ENCODE measurements at regions not wholly inside any gene's neighbourhood (a gene's known extent, or its start where the extent isn't known, plus 50 kb on each side); places are given as distances from the start of the nearest gene placed in this dataset.
"Not testable (repeated sequence)": the region's sequence is repeated elsewhere in the genome, so short reads cannot be mapped to it uniquely, and the experiment has no call there.

DNA sequence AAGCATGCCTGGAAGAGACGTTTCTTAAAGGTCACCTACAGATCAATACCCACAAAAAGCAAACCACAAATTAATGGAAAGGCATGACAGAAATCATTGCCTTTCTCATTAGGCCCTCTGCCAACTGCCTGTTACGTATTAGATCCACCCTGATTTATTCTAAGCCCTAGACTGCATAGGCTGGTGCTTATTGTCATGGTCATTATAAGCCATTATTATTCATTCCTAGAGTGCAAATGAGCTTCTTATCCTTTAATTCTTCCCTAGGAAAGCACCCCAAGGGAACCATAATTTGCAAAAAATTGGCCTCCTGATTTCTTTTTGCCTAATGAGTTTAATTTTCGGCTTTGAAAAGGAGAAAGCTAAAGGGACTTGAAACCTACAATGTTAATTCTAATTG lies 184.2 kb upstream of the GPRIN3 start:
- FAIRE-seq = no peak

DNA sequence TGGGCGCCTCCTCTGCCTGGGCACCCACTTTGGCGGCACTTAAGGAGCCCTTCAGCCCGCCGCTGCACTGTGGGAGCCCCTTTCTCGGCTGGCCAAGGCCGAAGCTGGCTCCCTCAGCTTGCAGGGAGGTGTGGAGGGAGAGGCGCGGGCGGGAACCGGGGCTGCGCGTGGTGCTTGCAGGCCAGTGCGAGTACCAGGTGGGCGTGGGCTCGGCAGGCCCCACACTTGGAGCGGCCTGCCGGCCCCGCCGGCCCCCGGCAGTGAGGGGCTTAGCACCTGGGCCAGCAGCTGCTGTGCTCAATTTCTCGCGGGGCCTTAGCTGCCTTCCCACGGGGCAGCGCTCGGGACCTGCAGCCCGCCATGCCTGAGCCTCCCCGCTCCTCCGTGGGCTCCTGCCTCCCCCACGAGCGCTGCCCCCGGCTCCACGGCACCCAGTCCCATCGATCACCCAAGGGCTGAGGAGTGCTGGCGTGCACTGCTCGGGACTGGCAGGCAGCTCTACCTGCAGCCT lies 182.4 kb upstream of the GPRIN3 start:
- not testable (repeated sequence) for FAIRE-seq

- FAIRE-seq = no peak
Observed at GRCh38 chr4:89489338-89489771, 181.8 kb upstream of the GPRIN3 start.

GRCh38 chr4:89488736-89489135 lies 181.1 kb upstream of the GPRIN3 start:
- no peak for FAIRE-seq

DNA sequence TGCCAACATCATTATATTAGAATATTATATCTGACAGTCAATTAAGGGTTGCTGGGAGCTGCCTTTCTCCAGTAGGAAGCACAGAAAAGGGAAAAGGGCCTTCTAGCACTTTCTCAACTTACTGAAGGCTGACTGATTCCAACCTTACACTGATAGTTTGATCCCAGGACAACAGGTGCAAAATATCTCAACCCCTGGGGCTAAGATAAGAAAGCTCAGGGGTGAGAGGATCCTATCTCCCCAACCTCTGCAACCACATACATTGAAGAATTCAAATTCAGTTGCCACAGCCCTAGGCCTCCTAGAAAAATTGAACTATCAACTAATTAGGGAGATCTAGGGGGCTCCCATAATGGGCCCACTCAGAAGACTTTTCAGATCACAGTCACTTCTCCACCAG lies 179.1 kb upstream of the GPRIN3 start:
- FAIRE-seq = no peak

GRCh38 chr4:89486042-89486441 lies 178.4 kb upstream of the GPRIN3 start:
- FAIRE-seq = no peak

GRCh38 chr4:89483833-89484232 lies 176.2 kb upstream of the GPRIN3 start:
- no peak for FAIRE-seq

- no peak for FAIRE-seq
Observed at GRCh38 chr4:89482926-89483595, 175.5 kb upstream of the GPRIN3 start.

- no peak for FAIRE-seq
Observed at GRCh38 chr4:89482251-89482650, 174.7 kb upstream of the GPRIN3 start.

GRCh38 chr4:89469930-89470375 lies 162.4 kb upstream of the GPRIN3 start:
- FAIRE-seq = no peak

DNA sequence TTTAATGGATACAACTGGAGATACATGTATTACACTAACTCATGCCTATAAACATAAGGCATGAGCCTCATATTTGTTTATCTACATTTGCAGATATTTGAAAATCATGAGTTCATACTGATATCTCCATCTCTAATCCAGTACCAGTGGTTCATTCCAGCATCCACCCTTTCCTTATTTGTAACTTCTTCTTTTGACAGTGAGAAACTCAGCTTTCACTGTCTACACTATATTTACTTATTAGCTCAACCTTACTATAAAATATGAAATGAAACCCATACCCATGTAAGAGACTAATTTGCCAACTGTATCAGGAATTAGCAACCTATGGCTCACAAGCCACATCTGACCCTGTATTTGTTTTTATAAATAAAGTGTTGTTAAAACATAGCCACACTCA lies 161.9 kb upstream of the GPRIN3 start:
- no peak for FAIRE-seq

- no peak for FAIRE-seq
Observed at GRCh38 chr4:89468602-89469001, 161.0 kb upstream of the GPRIN3 start.

DNA sequence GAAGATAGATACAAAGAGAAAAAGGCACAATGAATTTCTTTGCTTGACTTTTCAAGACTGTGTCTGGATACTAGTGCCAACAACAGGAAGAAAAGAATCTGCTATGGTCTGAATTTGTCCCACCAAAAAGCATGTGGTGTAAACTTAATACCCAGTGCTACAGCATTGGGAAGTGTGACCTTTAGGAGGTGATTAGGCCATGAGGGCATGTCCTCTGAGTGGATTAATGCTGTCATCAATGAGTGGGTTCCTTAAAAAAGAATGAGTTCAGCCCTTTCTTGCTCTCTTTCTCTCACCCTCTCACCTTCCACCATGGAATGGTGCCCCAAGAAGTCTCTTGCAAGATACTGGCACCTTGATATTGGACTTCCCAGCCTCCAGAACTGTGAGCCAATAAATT lies 155.7 kb upstream of the GPRIN3 start:
- FAIRE-seq = no peak

GRCh38 chr4:89447543-89447942 lies 139.9 kb upstream of the GPRIN3 start:
- no peak for FAIRE-seq

- FAIRE-seq = no peak
Observed at GRCh38 chr4:89446193-89446592, 138.6 kb upstream of the GPRIN3 start.

DNA sequence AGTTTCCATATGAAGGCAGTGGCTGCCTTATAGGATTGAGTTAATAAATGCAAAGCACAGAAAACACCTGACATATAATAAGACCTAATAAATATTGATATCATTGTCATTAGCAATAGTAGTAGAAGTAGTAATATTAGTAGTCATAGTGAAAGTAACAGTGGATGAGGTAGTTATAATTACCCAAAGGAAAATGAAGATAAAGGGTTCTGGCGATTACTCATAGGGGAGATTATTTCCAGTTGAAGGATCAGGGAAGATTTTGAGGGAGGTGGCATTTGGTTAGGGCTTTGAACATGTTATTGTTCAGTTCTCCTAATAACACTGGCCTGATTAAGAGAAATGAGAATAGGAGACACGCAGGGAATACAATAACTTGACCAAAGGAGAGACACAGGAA lies 131.9 kb upstream of the GPRIN3 start:
- FAIRE-seq = no peak

DNA sequence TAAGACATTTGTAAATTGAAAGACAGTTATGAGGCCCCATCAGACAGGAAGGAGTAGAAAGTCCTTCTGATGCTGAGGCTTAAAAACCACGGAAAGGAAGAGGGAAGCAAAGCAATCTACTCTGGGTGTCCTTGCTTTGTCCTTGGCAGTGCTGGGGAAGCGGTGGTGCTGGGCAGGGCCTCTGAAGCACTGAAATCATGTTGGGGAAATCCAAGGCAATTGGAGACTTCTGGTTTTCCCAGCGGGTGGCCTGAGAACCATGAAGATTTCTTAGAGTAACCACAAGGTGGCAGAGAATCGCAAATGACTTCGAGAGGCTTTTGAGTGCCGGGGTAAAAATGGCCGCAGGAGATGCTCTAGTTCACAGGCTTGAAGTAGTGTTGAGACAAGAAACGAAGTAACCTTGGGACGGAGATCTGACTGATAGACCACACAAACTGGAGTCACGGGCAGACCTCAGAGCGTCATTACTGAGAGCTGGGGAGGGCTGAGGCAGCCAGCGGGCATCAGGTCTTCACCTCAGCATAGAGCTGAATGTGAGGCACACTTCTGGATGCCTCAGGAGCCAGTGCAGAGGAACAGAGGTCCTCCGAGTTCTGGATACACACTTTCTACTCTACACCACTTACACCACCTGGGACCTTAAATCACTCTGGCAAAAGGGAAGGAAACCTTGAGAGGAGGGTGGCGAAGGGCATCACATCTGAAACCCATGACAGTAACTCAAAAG lies 130.7 kb upstream of the GPRIN3 start:
- FAIRE-seq = no peak

GRCh38 chr4:89434364-89434988 lies 126.9 kb upstream of the GPRIN3 start:
- peak; percentile 75 for FAIRE-seq

GRCh38 chr4:89427782-89428181 lies 120.2 kb upstream of the GPRIN3 start:
- no peak for FAIRE-seq

GRCh38 chr4:89425023-89425422 lies 117.4 kb upstream of the GPRIN3 start:
- FAIRE-seq = no peak

- no peak for FAIRE-seq
Observed at GRCh38 chr4:89422441-89422990, 114.9 kb upstream of the GPRIN3 start.

- no peak for FAIRE-seq
Observed at GRCh38 chr4:89420507-89420906, 112.9 kb upstream of the GPRIN3 start.

DNA sequence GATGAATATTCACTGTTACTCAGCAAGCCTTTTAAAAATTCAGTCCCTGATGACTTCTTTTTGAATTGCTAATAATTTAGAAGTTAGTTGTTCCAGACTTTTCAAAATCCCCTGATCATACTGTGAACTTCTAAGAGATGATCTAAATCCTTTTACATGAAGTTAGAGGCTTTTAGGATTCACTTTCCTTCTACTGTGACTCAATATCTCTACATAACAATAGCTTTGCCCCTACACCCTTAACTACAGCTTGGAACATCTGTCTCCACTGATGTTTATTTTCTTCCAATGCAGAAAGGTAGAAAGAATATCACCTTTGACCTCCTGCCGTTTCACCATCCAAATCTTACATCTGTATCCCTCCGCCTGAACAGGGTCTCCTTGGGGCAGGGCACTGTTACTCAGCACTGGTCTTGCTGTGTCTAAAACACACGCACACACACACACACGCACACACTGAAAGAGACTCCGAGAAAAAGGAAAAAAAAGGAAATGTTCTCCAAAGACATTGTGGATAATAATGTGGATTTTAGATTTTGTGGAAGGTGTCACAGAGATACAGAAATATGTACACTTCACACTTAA lies 111.6 kb upstream of the GPRIN3 start:
- no peak for FAIRE-seq

Measured in TTC549 (cell line).